Gastroesophageal sphincter (tissue), 4 donors: ENCODE measurements at regions not wholly inside any gene's neighbourhood (a gene's known extent, or its start where the extent isn't known, plus 50 kb on each side); places are given as distances from the start of the nearest gene placed in this dataset.

Source experiments
- ATAC-seq: fragments of 150-250 bp; one replicate; pipeline ENCODE4 v1.9.1; 2016; ENCODE audit warnings: mild to moderate bottlenecking, moderate library complexity
- H3K27ac ChIP-seq, 4 donors: fragments of 200-600 bp; sonication (generic) in 3 of 4; 1 replicate in 3 of 4; 2 replicates in 1 of 4; pipeline ENCODE4 v1.5.1; 2016 to 2019
- H3K27me3 ChIP-seq: fragments of 200-600 bp; sonication (generic); one replicate; pipeline ENCODE4 v1.5.1; 2019
- H3K36me3 ChIP-seq, 2 donors: fragments of 200-600 bp; sonication (generic); one replicate each; pipeline ENCODE4 v1.5.1; 2019; ENCODE audit warnings: control low read depth in 1 of 2
- H3K4me1 ChIP-seq, 3 donors: fragments of 200-600 bp; sonication (generic); 1 replicate in 2 of 3; 2 replicates in 1 of 3; pipeline ENCODE4 v1.5.1; 2016 to 2019; ENCODE audit warnings: control low read depth in 2 of 3
- H3K4me3 ChIP-seq, 2 donors: fragments of 200-600 bp; sonication (generic); one replicate each; pipeline ENCODE4 v1.5.1; 2019; ENCODE audit warnings: mild to moderate bottlenecking in 1 of 2, moderate library complexity in 1 of 2
- H3K9me3 ChIP-seq, 3 donors: fragments of 200-600 bp; sonication (generic); one replicate each; pipeline ENCODE4 v1.5.1; 2017 to 2019; ENCODE audit warnings: control low read depth in 2 of 3
- EP300 ChIP-seq: sonication (generic); formaldehyde crosslinking; IDR thresholded peaks from one replicate; pipeline ENCODE4 v1.6.1; 2017; ENCODE audit warnings: antibody characterized with exemption, mild to moderate bottlenecking
- POLR2A ChIP-seq, 2 donors: fragments of 450-650 bp; IDR thresholded peaks; one replicate each; pipeline ENCODE4 v1.6.1; 2017; ENCODE audit warnings: antibody characterized with exemption in 2 of 2, mild to moderate bottlenecking in 2 of 2, moderate library complexity in 1 of 2
- POLR2AphosphoS5 ChIP-seq: sonication (generic); formaldehyde crosslinking; IDR thresholded peaks from one replicate; pipeline ENCODE4 v1.6.1; 2017; ENCODE audit warnings: antibody characterized with exemption
- WGBS, 2 donors: methylation state at CpG; one replicate each; pipeline ENCODE4 v1.1.5; 2018; ENCODE audit warnings: low coverage in 1 of 2; 5-methylcytosine and 5-hydroxymethylcytosine counted together
- TF ChIP-seq, protein P1 (sequence below), 4 experiments: fragments of 200-600 bp in 2 of 4; fragments of 450-650 bp in 2 of 4; sonication (generic) in 1 of 4; IDR thresholded peaks; one replicate each; pipeline ENCODE4 v1.5.1; 2017 to 2019; ENCODE audit warnings: antibody characterized with exemption in 4 of 4, mild to moderate bottlenecking in 2 of 4, moderate library complexity in 2 of 4

- H3K36me3 ChIP-seq = no peaks in the 10 kb centered on the region
- no peak overlapping the region for H3K27ac ChIP-seq
- no peaks in the 10 kb centered on the region for H3K4me1 ChIP-seq
- peaks cover 0 to 6% (median 0%) of the 10 kb centered on the region in 3 donors for H3K9me3 ChIP-seq
- WGBS, 2 donors = 79 to 100% methylated on average over 1 to 6 of the region's 6 CpGs
- H3K4me3 ChIP-seq = no peak overlapping the region
- ATAC-seq = no peak
- no peak for TF ChIP-seq POLR2AphosphoS5
- TF ChIP-seq EP300 = no peak
- TF ChIP-seq, protein P1, sequence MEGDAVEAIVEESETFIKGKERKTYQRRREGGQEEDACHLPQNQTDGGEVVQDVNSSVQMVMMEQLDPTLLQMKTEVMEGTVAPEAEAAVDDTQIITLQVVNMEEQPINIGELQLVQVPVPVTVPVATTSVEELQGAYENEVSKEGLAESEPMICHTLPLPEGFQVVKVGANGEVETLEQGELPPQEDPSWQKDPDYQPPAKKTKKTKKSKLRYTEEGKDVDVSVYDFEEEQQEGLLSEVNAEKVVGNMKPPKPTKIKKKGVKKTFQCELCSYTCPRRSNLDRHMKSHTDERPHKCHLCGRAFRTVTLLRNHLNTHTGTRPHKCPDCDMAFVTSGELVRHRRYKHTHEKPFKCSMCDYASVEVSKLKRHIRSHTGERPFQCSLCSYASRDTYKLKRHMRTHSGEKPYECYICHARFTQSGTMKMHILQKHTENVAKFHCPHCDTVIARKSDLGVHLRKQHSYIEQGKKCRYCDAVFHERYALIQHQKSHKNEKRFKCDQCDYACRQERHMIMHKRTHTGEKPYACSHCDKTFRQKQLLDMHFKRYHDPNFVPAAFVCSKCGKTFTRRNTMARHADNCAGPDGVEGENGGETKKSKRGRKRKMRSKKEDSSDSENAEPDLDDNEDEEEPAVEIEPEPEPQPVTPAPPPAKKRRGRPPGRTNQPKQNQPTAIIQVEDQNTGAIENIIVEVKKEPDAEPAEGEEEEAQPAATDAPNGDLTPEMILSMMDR (IDR thresholded peaks at IDR 0.05) = no peak
- no peak for TF ChIP-seq POLR2A (IDR thresholded peaks at IDR 0.05)
- peaks cover 12% of the 10 kb centered on the region for H3K27me3 ChIP-seq
These were observed 79.4 kb upstream of the ALKAL2 start for GRCh38 chr2:367246-367645.

- H3K4me3 ChIP-seq = no peak overlapping the region
- no peaks in the 10 kb centered on the region for H3K4me1 ChIP-seq
- H3K27ac ChIP-seq = no peak overlapping the region
- 50 to 83% methylated on average over 11 of the region's 11 CpGs for WGBS, 2 donors
- no peak for ATAC-seq
- peaks cover 12% of the 10 kb centered on the region for H3K27me3 ChIP-seq
- H3K9me3 ChIP-seq = peaks cover 0 to 6% (median 0%) of the 10 kb centered on the region in 3 donors
- TF ChIP-seq EP300 (no peak), POLR2A (IDR thresholded peaks at IDR 0.05) (no peak), POLR2AphosphoS5 (no peak)
- TF ChIP-seq, protein P1 (IDR thresholded peaks at IDR 0.05) = no peak
- no peaks in the 10 kb centered on the region for H3K36me3 ChIP-seq
These were observed 78.8 kb upstream of the ALKAL2 start for GRCh38 chr2:366706-367105.

- no peak for ATAC-seq
- Histone ChIP-seq H3K36me3 (no peaks in the 10 kb centered on the region), H3K27me3 (peaks cover 12% of the 10 kb centered on the region), H3K4me3 (no peak overlapping the region), H3K27ac (no peak overlapping the region), H3K4me1 (no peaks in the 10 kb centered on the region), H3K9me3 (no peaks in the 10 kb centered on the region)
- WGBS, 2 donors = 92 to 93% methylated on average over 6 to 19 of the region's 28 CpGs
- TF ChIP-seq EP300 (no peak), POLR2AphosphoS5 (no peak), POLR2A (IDR thresholded peaks at IDR 0.05) (no peak)
- TF ChIP-seq, protein P1 (IDR thresholded peaks at IDR 0.05) = no peak
These were observed 77.7 kb upstream of the ALKAL2 start for GRCh38 chr2:365367-366275.

GRCh38 chr2:363824-364470, 76.1 kb upstream of the ALKAL2 start:
- no peak overlapping the region for H3K27ac ChIP-seq
- no peak overlapping the region for H3K4me3 ChIP-seq
- no peak for TF ChIP-seq POLR2AphosphoS5
- TF ChIP-seq, protein P1 (IDR thresholded peaks at IDR 0.05) = no peak
- TF ChIP-seq EP300 = no peak
- TF ChIP-seq POLR2A (IDR thresholded peaks at IDR 0.05) = no peak
- no peaks in the 10 kb centered on the region for H3K4me1 ChIP-seq
- WGBS, 2 donors = 88 to 89% methylated on average over 18 to 24 of the region's 24 CpGs
- no peaks in the 10 kb centered on the region for H3K36me3 ChIP-seq
- no peaks in the 10 kb centered on the region for H3K9me3 ChIP-seq
- ATAC-seq = no peak
- H3K27me3 ChIP-seq = peaks cover 13% of the 10 kb centered on the region
